ENCODE measurements at regions not wholly inside any gene's neighbourhood (a gene's known extent, or its start where the extent isn't known, plus 50 kb on each side); places are given as distances from the start of the nearest gene placed in this dataset.

- no peak for DNase-seq (ENCODE audit: low read depth, low spot score)
Measured at GRCh38 chr21:29228306-29228705, 70.4 kb upstream of the BACH1 start.

GRCh38 chr21:29230551-29231261 lies 68.0 kb upstream of the BACH1 start:
- DNase-seq (ENCODE audit: low read depth, low spot score) = no peak

GRCh38 chr21:29231756-29232529 lies 66.8 kb upstream of the BACH1 start:
- no peak for DNase-seq (ENCODE audit: low read depth, low spot score)

GRCh38 chr21:29232530-29233255 lies 66.0 kb upstream of the BACH1 start:
- DNase-seq (ENCODE audit: low read depth, low spot score) = peak; percentile 60

- no peak for DNase-seq (ENCODE audit: low read depth, low spot score)
Measured at GRCh38 chr21:29233256-29233546, 65.5 kb upstream of the BACH1 start.

GRCh38 chr21:29233611-29234540 lies 64.8 kb upstream of the BACH1 start:
- no peak for DNase-seq (ENCODE audit: low read depth, low spot score)

- DNase-seq (ENCODE audit: low read depth, low spot score) = no peak
Measured at GRCh38 chr21:29235714-29236197, 63.0 kb upstream of the BACH1 start.

GRCh38 chr21:29236201-29236600 lies 62.5 kb upstream of the BACH1 start:
- DNase-seq (ENCODE audit: low read depth, low spot score) = no peak

GRCh38 chr21:29237110-29238052 lies 61.3 kb upstream of the BACH1 start:
- DNase-seq (ENCODE audit: low read depth, low spot score) = peak; percentile 82

GRCh38 chr21:29238053-29238966 lies 60.4 kb upstream of the BACH1 start:
- no peak for DNase-seq (ENCODE audit: low read depth, low spot score)

- peak; percentile 16 for DNase-seq (ENCODE audit: low read depth, low spot score)
Measured at GRCh38 chr21:29238967-29239290, 59.8 kb upstream of the BACH1 start.

- DNase-seq (ENCODE audit: low read depth, low spot score) = no peak
Measured at GRCh38 chr21:29240136-29240535, 58.6 kb upstream of the BACH1 start.

GRCh38 chr21:29242201-29242600 lies 56.5 kb upstream of the BACH1 start:
- no peak for DNase-seq (ENCODE audit: low read depth, low spot score)

GRCh38 chr21:29243188-29243587 lies 55.5 kb upstream of the BACH1 start:
- DNase-seq (ENCODE audit: low read depth, low spot score) = no peak

GRCh38 chr21:29245104-29245643 lies 53.5 kb upstream of the BACH1 start:
- DNase-seq (ENCODE audit: low read depth, low spot score) = no peak

GRCh38 chr21:29245863-29246262 lies 52.9 kb upstream of the BACH1 start:
- DNase-seq (ENCODE audit: low read depth, low spot score) = no peak

- DNase-seq (ENCODE audit: low read depth, low spot score) = no peak
Measured at GRCh38 chr21:29246614-29247013, 52.1 kb upstream of the BACH1 start.

GRCh38 chr21:29248124-29248523 lies 50.6 kb upstream of the BACH1 start:
- no peak for DNase-seq (ENCODE audit: low read depth, low spot score)
